GM19372 (cell line): ENCODE measurements at regions not wholly inside any gene's neighbourhood (a gene's known extent, or its start where the extent isn't known, plus 50 kb on each side); places are given as distances from the start of the nearest gene placed in this dataset.

ENCODE experiments used
- ATAC-seq: cut with Tn5 transposase; IDR thresholded peaks from one replicate; pipeline ENCODE4 v1.9.1; 2021; ENCODE audit warnings: mild to moderate bottlenecking, low read depth, moderate library complexity; ENCODE audit not compliant: unreplicated experiment

DNA sequence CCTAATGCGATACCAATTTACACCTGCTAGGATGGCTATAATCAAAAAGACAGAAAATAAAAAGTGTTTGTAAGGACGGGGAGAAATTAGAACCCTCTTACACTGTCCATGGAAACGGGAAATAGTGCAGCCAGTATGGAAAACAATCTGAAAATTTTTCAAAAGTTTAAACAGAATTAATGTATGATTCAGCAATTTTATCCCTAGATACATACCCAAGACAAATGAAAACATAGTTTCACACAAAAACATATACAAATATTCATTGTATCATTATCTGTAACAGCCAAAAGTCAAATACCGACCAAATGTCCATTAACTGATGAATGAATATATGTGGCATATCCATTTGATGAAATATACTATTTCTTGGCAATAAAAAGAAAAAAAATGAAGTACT, 313.5 kb upstream of the GYPC start:
- ATAC-seq, result no peak

DNA sequence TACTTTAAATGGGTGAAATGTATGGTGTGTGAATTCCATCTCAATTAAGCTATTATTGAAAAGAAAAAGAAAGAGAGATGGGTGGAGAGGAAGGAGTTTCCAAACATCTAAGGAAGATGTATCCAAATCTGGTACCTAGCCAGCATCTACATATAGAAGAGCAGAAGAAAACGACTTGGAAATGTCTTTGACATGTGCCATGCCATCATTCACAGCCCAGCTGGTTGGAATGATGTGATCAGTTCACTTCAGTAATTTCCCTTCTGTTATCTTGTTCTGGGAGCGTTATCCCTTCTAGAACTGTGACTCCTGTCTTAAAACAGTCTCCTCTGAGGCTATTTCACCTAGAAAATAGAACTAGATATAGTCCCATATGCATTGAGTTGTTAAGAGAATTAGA, 312.8 kb upstream of the GYPC start:
- ATAC-seq, result no peak

DNA sequence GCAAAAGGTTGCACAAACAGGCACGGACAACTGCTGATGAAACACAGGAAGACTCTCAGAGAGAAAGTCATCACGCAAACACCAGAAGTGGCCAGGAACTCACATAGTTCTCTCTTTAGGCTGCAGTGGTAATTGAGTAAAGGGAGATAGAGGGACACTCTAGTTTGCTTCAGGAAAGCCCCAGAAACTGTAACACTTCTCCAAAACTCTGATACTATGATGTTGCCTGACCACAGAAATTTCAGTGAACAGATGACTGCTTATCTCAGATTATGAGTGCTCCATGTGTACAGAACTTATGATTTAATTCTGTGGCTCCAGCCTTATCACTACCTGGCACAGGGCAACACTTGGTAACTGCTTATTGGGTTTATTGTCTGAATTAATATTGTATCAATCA, 311.5 kb upstream of the GYPC start:
- ATAC-seq, result no peak

DNA sequence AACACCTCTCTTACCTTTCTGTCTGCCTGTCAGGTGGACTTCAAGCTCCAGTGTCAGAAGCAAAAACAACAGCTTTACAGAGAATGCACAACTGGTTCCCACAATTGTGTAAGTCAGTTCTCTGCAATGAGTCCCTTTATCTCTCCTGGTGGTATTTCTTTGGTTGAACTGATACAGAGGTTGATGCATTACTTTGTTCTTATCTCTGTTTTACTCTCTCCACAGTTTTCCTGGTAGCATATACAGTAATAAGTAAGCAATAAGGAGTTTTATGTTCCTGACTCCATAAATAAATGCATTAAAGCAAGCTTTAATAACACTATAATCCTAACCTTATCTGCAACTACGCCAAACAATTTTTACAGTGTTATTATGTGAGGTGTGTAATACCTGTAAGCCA, 310.3 kb upstream of the GYPC start:
- no peak for ATAC-seq

DNA sequence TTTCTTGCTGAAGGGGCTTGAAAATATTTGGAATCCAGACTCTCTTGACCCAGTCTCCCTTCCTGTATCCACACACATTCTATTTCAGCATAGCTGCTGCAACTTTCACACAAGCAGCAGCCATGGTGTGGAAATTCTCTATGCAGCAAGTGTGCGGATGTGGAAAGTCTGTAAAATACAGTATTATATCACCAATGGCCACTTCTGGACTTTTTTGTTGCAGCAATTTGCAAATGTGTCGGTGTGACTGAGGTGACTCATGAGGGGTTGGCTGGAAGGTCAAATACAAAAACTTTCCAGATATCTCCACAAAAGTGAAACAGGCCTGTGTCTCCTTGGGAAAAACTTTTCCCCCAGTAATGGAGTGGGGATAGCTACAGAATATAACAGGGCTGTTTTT, 299.3 kb upstream of the GYPC start:
- no peak for ATAC-seq

DNA sequence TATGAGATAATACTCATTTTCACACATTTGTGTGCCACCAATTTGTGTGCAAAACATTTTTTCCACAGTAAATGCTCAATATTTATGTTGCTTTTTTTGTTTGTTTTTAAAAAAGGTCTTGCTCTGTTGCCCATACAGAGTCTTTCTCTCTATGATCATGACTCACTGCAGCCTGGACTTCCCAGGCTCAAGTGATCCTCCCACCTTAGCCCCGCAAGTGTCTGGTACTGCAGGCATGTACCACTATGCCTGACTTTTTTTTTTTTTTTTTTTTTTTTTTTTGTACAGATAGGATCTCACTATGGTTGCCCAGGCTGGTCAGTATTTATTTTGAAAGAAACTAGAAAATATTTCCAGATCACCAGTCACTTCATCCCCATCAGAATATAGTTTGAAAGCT, 297.8 kb upstream of the GYPC start:
- ATAC-seq, result no peak

DNA sequence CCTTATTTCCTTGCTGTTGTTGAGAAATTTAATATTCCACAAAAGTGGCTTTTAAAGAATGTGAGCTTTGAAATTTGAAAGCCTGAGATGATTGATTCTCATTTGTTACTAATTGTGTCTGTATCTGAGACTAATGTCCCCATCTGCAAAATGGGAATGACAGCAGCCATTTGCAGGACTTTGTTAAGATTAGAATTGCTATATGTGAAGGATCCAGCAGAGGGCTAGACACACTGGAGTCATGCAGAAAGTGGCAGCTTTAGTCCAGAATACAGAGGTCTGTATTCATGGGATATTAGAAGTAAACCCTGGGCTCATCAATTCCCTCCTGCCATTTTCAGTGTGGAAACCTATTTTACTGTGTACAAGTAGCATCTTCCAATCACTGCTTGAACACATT, 296.5 kb upstream of the GYPC start:
- ATAC-seq, result no peak

DNA sequence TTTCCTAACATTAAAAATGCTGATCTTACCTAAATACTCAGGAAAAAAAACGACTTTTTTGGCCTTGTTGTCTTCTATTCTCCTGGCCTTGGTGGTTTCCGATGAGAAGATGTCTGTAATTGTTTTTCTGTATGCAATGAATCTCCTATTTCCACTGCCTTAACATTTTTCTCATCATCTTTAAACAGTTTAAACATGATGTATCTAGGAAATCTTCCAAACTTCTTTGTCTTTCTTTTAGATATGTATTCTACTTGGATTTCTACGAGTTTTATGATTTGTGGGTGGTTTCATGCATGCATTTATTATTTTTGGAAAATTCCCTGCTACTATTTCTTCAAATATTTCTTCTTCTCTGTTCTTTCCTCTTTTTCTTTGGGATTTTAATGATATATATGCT, 288.6 kb upstream of the GYPC start:
- no peak for ATAC-seq

DNA sequence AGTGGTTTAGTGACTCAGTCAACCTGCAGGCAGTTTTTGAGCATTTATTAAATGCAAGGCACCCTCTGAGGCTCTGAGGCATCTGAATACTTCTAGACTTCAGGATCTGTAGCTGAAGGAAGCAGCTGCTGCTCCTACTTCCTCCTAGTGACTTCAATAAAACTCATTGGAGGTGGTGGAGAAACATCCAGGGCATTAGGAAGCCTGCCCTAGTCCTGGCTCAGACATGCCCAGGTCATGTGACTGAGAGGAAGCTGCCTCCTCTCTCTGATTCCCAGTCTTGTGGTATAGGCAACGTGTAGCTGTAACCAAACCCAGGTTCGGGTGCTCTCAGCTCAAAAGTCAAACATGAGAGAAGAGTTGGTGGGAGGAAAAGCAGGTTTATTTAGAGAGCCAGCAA, 287.2 kb upstream of the GYPC start:
- no peak for ATAC-seq

DNA sequence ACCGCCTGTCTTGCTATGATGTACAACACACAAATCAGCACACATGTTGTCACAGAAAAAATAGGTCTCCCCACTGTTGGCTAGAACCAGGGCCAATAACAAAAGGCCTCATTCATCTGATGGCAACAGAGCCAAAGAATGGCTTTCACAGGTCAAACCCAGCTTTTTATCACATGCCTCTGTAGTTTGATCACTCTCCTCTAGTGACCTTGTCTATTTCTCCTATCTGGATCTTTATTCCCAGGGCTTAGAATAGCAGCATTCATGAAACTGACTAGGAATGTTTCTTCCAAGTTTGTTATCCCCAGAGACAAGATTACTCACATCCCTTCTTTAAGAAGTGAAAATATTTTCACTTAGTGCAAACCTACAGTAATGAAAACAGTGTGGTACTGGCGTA, 285.8 kb upstream of the GYPC start:
- ATAC-seq, result no peak

DNA sequence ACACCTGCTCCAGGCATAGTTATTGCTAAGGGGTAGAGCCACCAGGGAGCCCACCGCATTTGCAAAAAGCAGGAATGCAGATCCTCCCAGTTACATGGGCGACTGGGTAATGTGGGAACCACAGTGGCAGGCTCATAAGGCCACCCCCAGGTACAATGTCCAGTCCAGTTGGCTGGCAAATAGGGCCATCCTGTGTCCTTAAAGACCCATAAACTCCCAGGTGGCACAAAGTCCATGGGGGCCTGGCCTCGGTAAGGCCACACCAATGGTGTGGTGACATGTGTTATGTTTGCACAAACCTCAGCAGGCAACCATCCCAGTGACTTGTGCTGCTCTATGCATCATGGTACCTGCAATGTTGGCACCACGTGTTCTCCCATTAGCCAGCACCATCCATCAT, 283.6 kb upstream of the GYPC start:
- ATAC-seq, result no peak

DNA sequence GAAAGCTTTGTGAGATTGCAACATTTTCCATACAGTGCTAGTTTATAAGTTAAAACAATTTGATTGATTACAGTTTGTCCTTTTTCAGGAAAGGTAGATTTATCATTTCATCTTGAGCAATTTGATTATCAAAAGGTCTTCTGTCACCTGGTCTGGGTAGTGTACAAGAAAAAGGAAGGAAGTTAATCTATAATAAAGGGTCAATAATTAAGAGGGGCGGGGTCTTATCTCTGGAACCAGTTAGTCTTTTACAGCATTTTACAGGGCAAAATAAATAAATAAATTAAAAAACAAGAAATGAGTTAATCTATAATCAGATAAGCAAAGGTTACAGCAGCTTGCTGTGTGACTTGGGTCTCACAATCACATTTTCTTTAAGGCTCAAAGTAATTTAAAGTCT, 277.8 kb upstream of the GYPC start:
- no peak for ATAC-seq

DNA sequence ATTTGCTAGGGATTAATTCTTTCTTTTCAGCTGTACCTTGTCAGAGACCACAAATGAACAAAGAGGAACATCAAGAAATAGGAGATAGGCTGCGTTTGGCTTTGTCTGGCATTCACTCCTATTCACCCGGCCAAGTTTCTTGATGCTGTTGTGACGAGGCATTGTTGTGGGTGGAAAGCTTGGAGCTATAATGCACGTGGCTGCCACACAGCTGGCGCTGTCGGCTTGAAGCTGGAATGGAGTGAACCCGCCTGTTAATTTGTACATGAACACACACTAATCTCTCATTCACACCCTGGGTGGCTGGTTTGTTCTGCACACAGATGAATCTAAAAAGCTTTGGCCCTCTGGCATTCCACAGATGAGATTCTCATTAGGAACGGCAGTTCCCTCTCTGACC, 274.9 kb upstream of the GYPC start:
- ATAC-seq, result no peak

DNA sequence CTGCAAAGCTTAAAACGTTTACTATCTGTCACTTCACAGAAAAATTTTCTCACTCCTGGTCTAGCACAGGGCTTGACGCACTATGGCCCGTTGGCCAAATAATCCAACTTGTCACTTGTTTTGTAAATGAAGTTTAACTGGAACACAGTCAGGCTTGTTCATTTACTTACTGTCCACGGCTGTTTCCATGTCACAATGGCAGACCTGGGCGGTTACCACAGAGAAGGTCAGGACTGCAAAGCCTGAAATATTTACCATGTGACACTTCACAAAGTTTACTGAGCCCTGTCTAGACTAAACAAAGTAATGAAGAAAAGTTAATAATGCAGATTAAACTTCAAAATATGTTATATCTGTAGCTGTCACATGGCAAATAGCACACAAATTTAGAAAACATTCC, 273.0 kb upstream of the GYPC start:
- no peak for ATAC-seq

DNA sequence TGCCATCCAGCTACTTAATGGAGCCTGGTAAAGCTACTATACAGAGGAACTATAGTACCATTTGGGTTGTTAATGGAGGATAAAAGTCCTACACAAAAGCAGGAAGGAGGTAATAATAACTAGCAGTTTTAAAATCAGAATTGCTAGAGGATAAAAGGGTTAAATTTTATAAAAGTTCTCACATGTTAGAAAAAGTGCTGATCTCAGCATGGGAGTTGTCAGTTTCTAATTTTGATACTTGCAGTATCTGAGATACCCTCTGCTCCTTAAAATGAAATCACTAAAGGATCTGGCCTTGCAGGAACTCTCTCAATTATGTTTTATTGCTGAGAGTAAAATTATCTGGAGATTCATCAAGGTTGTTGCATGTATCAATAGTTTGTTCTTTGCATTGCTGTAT, 272.2 kb upstream of the GYPC start:
- ATAC-seq, result no peak

DNA sequence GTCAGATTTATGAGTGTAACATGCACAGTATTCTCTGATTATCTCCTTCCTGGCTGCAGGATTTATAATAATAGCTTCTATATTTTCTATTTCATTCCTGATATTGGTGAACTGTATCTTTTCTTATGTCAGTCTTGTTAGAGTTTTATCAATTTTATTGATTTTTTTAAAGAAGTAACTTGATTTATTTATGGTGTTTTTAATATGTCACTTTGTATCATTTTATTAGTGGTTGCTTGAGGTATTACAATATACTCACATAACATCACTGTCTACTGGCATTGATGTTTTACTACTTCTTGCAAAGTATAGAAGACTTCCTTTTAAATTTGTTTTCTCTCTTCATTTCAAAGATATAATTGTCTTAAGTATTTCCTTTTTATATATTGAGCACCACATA, 270.5 kb upstream of the GYPC start:
- ATAC-seq, result no peak

DNA sequence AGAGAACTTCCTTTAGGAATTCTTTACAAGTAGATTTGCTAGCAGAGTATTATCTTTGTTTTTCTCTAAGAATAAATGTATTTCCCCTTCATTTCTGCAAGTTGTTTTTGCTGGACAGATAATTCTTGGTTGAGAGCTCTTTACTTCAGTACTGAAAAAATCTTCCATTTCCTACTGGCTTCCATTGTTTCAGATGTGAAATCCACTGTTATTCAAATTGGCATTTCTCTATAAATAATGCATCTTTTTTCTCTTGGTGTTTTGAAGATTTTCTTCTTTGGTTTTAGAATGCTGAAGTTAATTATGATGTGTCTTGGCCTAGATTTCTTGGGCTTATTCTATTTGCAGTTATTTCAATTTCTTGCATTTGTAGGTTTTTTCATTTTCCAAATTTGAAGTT, 270.0 kb upstream of the GYPC start:
- ATAC-seq, result no peak

DNA sequence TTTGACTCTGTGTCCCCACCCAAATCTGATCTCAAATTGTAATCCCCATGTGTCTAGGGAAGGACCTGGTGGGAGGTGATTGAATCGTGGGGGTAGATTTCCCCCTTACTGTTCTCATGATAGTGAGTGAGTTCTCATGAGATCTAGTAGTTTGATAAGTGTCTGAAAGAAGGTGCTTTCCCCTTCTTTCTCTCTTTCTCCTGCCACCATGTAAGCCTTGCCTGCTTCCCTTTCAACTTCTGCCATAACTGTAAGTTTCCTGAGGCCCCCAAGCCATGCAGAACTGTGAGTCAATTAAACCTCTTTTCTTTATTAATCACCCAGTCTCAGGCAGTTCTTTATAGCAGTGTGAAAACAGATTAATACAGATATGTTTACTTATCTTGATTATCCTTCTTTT, 266.5 kb upstream of the GYPC start:
- ATAC-seq, result no peak

DNA sequence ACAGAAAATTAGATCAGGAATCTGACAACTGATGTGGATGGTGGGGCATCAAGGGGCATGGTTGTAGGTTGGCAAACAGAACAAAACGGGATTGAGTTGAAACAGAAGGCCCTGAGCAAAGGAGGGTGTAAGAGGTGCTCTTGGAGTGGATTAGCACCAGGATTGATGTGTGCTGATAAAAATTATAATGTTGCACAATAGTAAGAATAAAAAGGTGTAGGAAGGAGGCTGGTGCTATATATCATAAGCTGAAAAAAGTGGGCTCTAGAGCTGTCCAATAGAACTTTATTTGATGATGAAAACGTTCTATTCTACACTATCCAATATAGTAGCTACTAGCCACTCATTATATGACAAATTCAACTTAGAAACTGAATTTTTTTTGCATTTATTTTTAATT, 263.1 kb upstream of the GYPC start:
- no peak for ATAC-seq

DNA sequence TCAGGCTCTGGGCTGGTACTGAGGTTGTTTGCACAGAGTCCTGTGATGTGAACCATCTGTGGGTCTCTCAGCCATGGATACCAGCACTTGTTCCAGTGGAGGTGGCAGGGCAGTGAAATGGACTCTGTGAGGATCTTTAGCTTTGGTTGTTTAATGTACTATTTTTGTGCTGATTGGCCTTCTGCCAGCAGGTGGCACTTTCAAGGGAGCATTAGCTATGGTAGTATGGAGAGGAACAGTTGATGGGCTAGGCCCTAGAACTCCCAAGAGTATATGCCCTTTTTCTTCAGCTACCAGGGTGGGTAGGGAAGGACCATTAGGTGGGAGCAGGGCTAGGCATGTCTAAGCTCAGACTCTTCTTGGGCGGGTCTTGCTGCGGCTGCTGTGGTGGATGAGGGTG, 257.0 kb upstream of the GYPC start:
- ATAC-seq, result no peak

DNA sequence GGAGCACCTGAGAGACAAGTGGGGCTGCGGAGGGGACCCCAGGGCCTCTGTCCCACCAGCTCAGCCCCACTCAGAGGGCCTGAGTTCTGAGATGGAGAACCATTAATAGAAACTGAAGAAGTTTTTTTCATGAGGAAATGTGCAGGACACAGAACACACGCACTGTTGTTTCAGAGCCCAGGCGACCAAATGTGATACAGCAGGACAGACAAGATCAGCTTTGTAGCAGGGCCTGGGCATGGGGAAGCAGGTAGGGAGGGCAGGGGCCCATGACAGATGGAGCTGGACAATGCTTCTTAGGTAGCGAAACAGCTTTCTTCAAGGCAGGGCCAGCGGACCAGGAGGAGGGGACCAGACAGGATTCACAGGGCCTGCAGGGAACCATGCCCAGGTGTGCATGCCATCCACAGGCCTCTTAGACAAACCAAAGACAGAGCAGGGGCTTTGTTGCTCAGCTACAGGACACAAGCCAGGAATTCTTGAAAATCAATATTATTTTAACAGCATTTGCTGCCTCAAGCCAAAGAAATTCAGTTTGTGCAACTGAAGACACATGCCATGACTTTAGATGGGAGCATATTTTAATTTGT, 252.8 kb upstream of the GYPC start:
- ATAC-seq, result no peak

DNA sequence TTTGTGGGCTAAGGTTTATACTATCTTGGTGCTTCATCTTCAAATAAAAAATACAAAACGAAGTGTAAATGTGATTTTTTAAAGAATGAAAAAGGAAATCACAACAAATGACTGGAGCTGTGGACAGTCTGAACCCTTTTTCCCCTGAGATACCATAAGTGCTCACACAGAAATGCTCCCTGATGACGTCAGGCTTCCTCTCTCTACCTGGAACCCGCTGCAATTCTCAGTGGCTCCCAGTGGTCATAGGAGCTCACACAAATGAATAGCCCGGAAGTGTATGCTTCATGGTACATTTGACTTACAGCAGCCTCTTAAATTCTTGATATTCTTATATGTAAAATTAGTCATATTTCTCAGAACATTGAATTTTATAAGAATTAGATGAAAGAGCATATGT, 249.7 kb upstream of the GYPC start:
- no peak for ATAC-seq

DNA sequence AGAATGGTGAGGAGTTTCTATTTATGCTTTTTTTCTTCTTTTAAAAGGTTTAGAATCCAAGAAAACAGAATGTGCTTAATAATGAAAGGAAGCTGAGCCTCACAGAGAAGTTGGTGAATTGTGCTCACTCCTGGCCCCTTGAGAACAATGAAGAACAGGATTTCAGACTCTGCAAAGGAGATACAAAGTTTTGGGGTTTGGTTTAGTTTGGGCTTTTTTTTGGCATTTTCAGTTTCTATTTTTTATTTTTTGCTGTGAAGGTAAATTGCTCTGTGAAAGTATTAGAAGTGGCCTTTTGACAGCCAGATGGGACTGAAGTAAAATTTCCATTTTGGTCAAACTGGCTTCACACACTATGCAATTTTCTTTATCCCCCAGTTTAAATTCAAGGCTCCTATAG, 247.3 kb upstream of the GYPC start:
- ATAC-seq, result no peak
